OCI-LY3 (cell line): ENCODE measurements at regions not wholly inside any gene's neighbourhood (a gene's known extent, or its start where the extent isn't known, plus 50 kb on each side); places are given as distances from the start of the nearest gene placed in this dataset.

ENCODE experiments used
- CTCF ChIP-seq: fragments of 200-600, 300-600 bp; sonication (generic); IDR thresholded peaks from 2 replicates; pipeline ENCODE4 v1.5.1; 2014; ENCODE audit warnings: antibody characterized with exemption, low read length, low read depth
- EZH2phosphoT487 ChIP-seq: fragments of 200-600 bp; shearing (Covaris generic); IDR thresholded peaks from 2 replicates; pipeline ENCODE4 v1.6.1; 2018; ENCODE audit warnings: antibody characterized with exemption, mixed run types, low read depth

GRCh38 chr1:5265438-5266075 is 611.1 kb downstream of the AJAP1 start:
- TF ChIP-seq CTCF (no peak), EZH2phosphoT487 (no peak)
